H1 (cell line): ENCODE measurements at regions not wholly inside any gene's neighbourhood (a gene's known extent, or its start where the extent isn't known, plus 50 kb on each side); places are given as distances from the start of the nearest gene placed in this dataset.

Experiments
- CTCF ChIA-PET: fragments of 300-600 bp; sonication (Branson Sonifier 250); formaldehyde crosslinking; loops from one replicate; lab custom pipeline; 2021; ENCODE audit not compliant: partially characterized antibody; lab: Charles Lee
- POLR2A ChIA-PET: fragments of 300-600 bp; sonication (Branson Sonifier 250); formaldehyde crosslinking; loops from one replicate; lab custom pipeline; 2021; ENCODE audit warnings: inconsistent platforms; ENCODE audit not compliant: partially characterized antibody; lab: Charles Lee
- DNase-seq, 2 experiments: peaks; one replicate each; pipeline versions ENCODE4 v3.0.0 to v3.0.0-alpha.2; 2010 to 2022; ENCODE audit warnings: low spot score in 2 of 2, low read depth in 1 of 2, mixed read lengths in 1 of 2
- FAIRE-seq: peaks from 2 replicates; lab custom pipeline; 2011; peaks lifted over from hg19 to GRCh38; lab: Jason Lieb, UNC
- H2AFZ ChIP-seq: 2 replicates; pipeline ENCODE4 v1.8.1; 2012; ENCODE audit warnings: low read length, inconsistent platforms
- H2AK5ac ChIP-seq: 2 replicates; pipeline ENCODE4 v1.6.1; 2013; ENCODE audit warnings: low read depth, low read length
- H2BK120ac ChIP-seq: replicated peaks from 2 replicates; pipeline ENCODE3; 2013; ENCODE audit warnings: low read depth, low read length, inconsistent platforms
- H2BK12ac ChIP-seq: 2 replicates; pipeline ENCODE4 v1.6.1; 2013; ENCODE audit warnings: low read depth, low read length
- H2BK15ac ChIP-seq: 2 replicates; pipeline ENCODE4 v1.6.1; 2013; ENCODE audit warnings: low read length
- H2BK20ac ChIP-seq: 2 replicates; pipeline ENCODE4 v1.6.1; 2013; ENCODE audit warnings: low read length
- H2BK5ac ChIP-seq: 2 replicates; pipeline ENCODE4 v1.6.1; 2013; ENCODE audit warnings: low read depth, low read length
- H3K14ac ChIP-seq: 2 replicates; pipeline ENCODE4 v1.6.1; 2013; ENCODE audit warnings: inconsistent platforms; ENCODE audit not compliant: insufficient read length
- H3K18ac ChIP-seq: 2 replicates; pipeline ENCODE4 v1.6.1; 2013; ENCODE audit warnings: low read length; ENCODE audit errors: extremely low read depth
- H3K23ac ChIP-seq: 2 replicates; pipeline ENCODE4 v1.6.1; 2013; ENCODE audit warnings: inconsistent platforms; ENCODE audit not compliant: insufficient read length
- H3K23me2 ChIP-seq: 2 replicates; pipeline ENCODE4 v1.6.1; 2013; ENCODE audit warnings: low read depth, low read length
- H3K27ac ChIP-seq: 2 replicates; pipeline ENCODE4 v1.6.1; 2011; ENCODE audit warnings: low read depth, low read length, inconsistent platforms
- H3K27me3 ChIP-seq, 4 experiments: replicated peaks in 1 of 4; 1 replicate in 1 of 4; 2 replicates in 3 of 4; pipeline versions ENCODE4 v1.6.1 to v1.8.1; 2011 to 2013; ENCODE audit warnings: low read length in 3 of 4, mild to moderate bottlenecking in 3 of 4, inconsistent platforms in 2 of 4, mixed read lengths in 2 of 4, moderate library complexity in 1 of 4; ENCODE audit not compliant: control insufficient read depth in 3 of 4, insufficient read depth in 3 of 4; ENCODE audit errors: extremely low read depth in 1 of 4
- H3K36me3 ChIP-seq, 4 experiments: 2 replicates each; pipeline versions ENCODE4 v1.6.1 to v1.8.1; 2011 to 2013; ENCODE audit warnings: mild to moderate bottlenecking in 4 of 4, low read length in 3 of 4, moderate library complexity in 2 of 4, control low read depth in 1 of 4, inconsistent platforms in 1 of 4; ENCODE audit not compliant: insufficient read depth in 4 of 4, control insufficient read depth in 2 of 4
- H3K4ac ChIP-seq: replicated peaks from 2 replicates; pipeline ENCODE3; 2013; ENCODE audit warnings: low read length, low read depth, mixed read lengths, inconsistent platforms; ENCODE audit not compliant: insufficient read length
- H3K4me1 ChIP-seq, 4 experiments: replicated peaks in 1 of 4; 1 replicate in 1 of 4; 2 replicates in 3 of 4; pipeline versions ENCODE4 v1.6.1 to v1.8.1; 2011 to 2013; ENCODE audit warnings: low read length in 3 of 4, inconsistent platforms in 2 of 4, mixed read lengths in 1 of 4; ENCODE audit not compliant: insufficient read depth in 4 of 4, control insufficient read depth in 3 of 4
- H3K4me2 ChIP-seq, 2 experiments: 2 replicates each; pipeline versions ENCODE4 v1.6.1 to v1.8.1; 2011 to 2013; ENCODE audit warnings: low read depth in 2 of 2, low read length in 2 of 2, control low read depth in 1 of 2, inconsistent platforms in 1 of 2, mild to moderate bottlenecking in 1 of 2; ENCODE audit not compliant: insufficient read depth in 1 of 2
- H3K4me3 ChIP-seq, 4 experiments: fragments of 200-600, 300-600 bp in 1 of 4; sonication (generic), shearing (Covaris generic), sonication (Bioruptor Twin) in 1 of 4; 2 replicates each; pipeline versions ENCODE4 v1.5.1 to v1.8.1; 2011 to 2016; ENCODE audit warnings: low read length in 4 of 4, low read depth in 3 of 4, control low read depth in 2 of 4, inconsistent platforms in 2 of 4, mild to moderate bottlenecking in 2 of 4, mixed read lengths in 1 of 4, moderate library complexity in 1 of 4; ENCODE audit not compliant: insufficient read depth in 2 of 4; ENCODE audit errors: extremely low read depth in 1 of 4
- H3K56ac ChIP-seq: replicated peaks from 2 replicates; pipeline ENCODE3; 2013; ENCODE audit warnings: low read depth, mild to moderate bottlenecking, mixed read lengths, low read length, inconsistent platforms; ENCODE audit not compliant: insufficient read length
- H3K79me1 ChIP-seq: 2 replicates; pipeline ENCODE4 v1.6.1; 2013; ENCODE audit warnings: low read depth, low read length, control low read depth
- H3K79me2 ChIP-seq, 2 experiments: 2 replicates each; pipeline versions ENCODE4 v1.6.1 to v1.8.1; 2012 to 2013; ENCODE audit warnings: low read length in 2 of 2, mild to moderate bottlenecking in 2 of 2, inconsistent platforms in 1 of 2; ENCODE audit not compliant: insufficient read depth in 2 of 2, control insufficient read depth in 1 of 2
- H3K9ac ChIP-seq, 4 experiments: replicated peaks in 1 of 4; 1 replicate in 1 of 4; 2 replicates in 3 of 4; pipeline versions ENCODE4 v1.6.1 to v1.8.1; 2011 to 2013; ENCODE audit warnings: low read depth in 3 of 4, low read length in 3 of 4, control low read depth in 2 of 4, mild to moderate bottlenecking in 2 of 4, moderate library complexity in 2 of 4, inconsistent platforms in 1 of 4; ENCODE audit errors: extremely low read depth in 1 of 4
- H3K9me3 ChIP-seq, 2 experiments: 2 replicates each; pipeline versions ENCODE4 v1.6.1 to v1.8.1; 2012 to 2013; ENCODE audit warnings: mild to moderate bottlenecking in 2 of 2, moderate library complexity in 2 of 2, control low read depth in 1 of 2, inconsistent platforms in 1 of 2, low read depth in 1 of 2, low read length in 1 of 2, mixed read lengths in 1 of 2; ENCODE audit not compliant: insufficient read depth in 2 of 2
- H4K20me1 ChIP-seq, 2 experiments: replicated peaks in 1 of 2; 2 replicates each; pipeline versions ENCODE3 to v1.8.1; 2011 to 2013; ENCODE audit warnings: inconsistent platforms in 2 of 2, low read length in 2 of 2, mild to moderate bottlenecking in 1 of 2; ENCODE audit not compliant: insufficient read depth in 2 of 2, control insufficient read depth in 1 of 2
- H4K5ac ChIP-seq: 2 replicates; pipeline ENCODE4 v1.6.1; 2013; ENCODE audit warnings: low read length, low read depth, mixed read lengths, inconsistent platforms; ENCODE audit not compliant: insufficient read length
- H4K8ac ChIP-seq: 2 replicates; pipeline ENCODE4 v1.8.0; 2013; ENCODE audit warnings: mild to moderate bottlenecking, moderate library complexity, low read length, inconsistent platforms; ENCODE audit not compliant: insufficient read depth; ENCODE audit errors: extremely low read depth
- H4K91ac ChIP-seq: replicated peaks from 2 replicates; pipeline ENCODE3; 2013; ENCODE audit warnings: low read length, mixed read lengths, inconsistent platforms; ENCODE audit not compliant: insufficient read length
- BCL11A ChIP-seq, 2 experiments: IDR thresholded peaks; one replicate each; pipeline ENCODE4 v1.6.1; 2011; ENCODE audit warnings: low read depth in 2 of 2, low read length in 2 of 2, mild to moderate bottlenecking in 2 of 2
- EGR1 ChIP-seq: IDR thresholded peaks from 2 replicates; pipeline ENCODE4 v1.6.1; 2011; ENCODE audit warnings: low read depth, low read length, borderline replicate concordance
- EZH2 ChIP-seq: fragments of 200-600 bp; sonication (generic); IDR thresholded peaks from 2 replicates; pipeline ENCODE4 v1.7.1; 2012; ENCODE audit warnings: low read depth, mild to moderate bottlenecking, moderate library complexity, low read length, inconsistent platforms; ENCODE audit not compliant: severe bottlenecking
- GTF2F1 ChIP-seq: IDR thresholded peaks from 2 replicates; pipeline ENCODE4 v1.6.1; 2012; ENCODE audit warnings: low read depth, low read length, improper control_type of control experiment, borderline replicate concordance
- RAD21 ChIP-seq, 2 experiments: IDR thresholded peaks in 1 of 2; conservative IDR thresholded peaks in 1 of 2; 2 replicates each; pipeline ENCODE4 v1.6.1; 2011; ENCODE audit warnings: low read depth in 2 of 2, low read length in 2 of 2, improper control_type of control experiment in 1 of 2, inconsistent platforms in 1 of 2, mild to moderate bottlenecking in 1 of 2, moderate library complexity in 1 of 2
- RFX5 ChIP-seq: IDR thresholded peaks from 2 replicates; pipeline ENCODE4 v1.6.1; 2011; ENCODE audit warnings: low read depth, low read length, improper control_type of control experiment, borderline replicate concordance
- SIX5 ChIP-seq: IDR thresholded peaks from 2 replicates; pipeline ENCODE4 v1.6.1; 2011; ENCODE audit warnings: mild to moderate bottlenecking, low read depth, low read length
- WGBS, 2 experiments: shearing (Covaris generic) in 1 of 2; methylation state at CpG; one replicate each; pipeline versions ENCODE4 v1.1.6 to v1.1.7; 2013 to 2015; ENCODE audit warnings: low lambda C conversion rate in 2 of 2, mixed read lengths in 2 of 2, inconsistent platforms in 1 of 2, low coverage in 1 of 2, missing lambda C conversion rate in 1 of 2; ENCODE audit not compliant: insufficient replicate concordance in 2 of 2, insufficient coverage in 1 of 2, insufficient read length in 1 of 2; ENCODE audit errors: extremely low coverage in 1 of 2, missing lambda C conversion rate in 1 of 2; 5-methylcytosine and 5-hydroxymethylcytosine counted together
- TF ChIP-seq, protein P1 (sequence below), 3 experiments: IDR thresholded peaks; 1 replicate in 2 of 3; 2 replicates in 1 of 3; pipeline versions ENCODE4 v1.5.1 to v1.6.1; 2011; ENCODE audit warnings: low read length in 3 of 3, mild to moderate bottlenecking in 3 of 3, inconsistent platforms in 2 of 3, low read depth in 1 of 3, moderate library complexity in 1 of 3; ENCODE audit not compliant: insufficient read depth in 1 of 3; ENCODE audit errors: control extremely low read depth in 1 of 3

DNA sequence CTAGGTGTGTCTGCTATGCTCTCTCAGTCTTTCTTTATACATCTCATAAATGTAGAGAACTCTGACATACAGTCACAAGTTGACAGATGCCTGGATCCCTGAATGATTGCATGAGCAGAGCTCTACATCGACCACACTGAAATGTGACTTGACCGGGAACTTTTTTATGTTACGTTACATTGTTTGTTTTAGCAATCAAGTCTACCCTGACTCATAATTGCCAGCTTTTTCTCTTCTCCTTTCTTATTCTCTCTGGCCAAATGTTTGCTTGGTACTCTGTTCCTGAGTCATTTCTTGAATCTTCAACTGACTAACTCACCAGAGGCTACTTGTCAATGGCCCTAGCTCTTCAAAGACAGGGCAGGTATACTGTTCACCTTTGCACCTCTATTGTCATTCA is 213.6 kb upstream of the DTNBP1 start:
- Histone ChIP-seq H3K27ac (no peak overlapping the region), H3K4me2 (no peak overlapping the region), H2BK120ac (no peak overlapping the region), H3K79me2 (no peaks in the 10 kb centered on the region), H3K18ac (no peak overlapping the region), H3K79me1 (no peaks in the 10 kb centered on the region), H3K4ac (no peak overlapping the region), H4K91ac (no peak overlapping the region), H3K14ac (no peak overlapping the region), H3K56ac (no peak overlapping the region), H3K27me3 (no peaks in the 10 kb centered on the region), H3K9me3 (no peaks in the 10 kb centered on the region)
- DNase-seq (no peak), FAIRE-seq (no peak)
- CTCF ChIA-PET, result no interaction called here
- POLR2A ChIA-PET, result no interaction called here
- no peak for TF ChIP-seq EGR1
- no peak for TF ChIP-seq RFX5
- TF ChIP-seq, protein P1, sequence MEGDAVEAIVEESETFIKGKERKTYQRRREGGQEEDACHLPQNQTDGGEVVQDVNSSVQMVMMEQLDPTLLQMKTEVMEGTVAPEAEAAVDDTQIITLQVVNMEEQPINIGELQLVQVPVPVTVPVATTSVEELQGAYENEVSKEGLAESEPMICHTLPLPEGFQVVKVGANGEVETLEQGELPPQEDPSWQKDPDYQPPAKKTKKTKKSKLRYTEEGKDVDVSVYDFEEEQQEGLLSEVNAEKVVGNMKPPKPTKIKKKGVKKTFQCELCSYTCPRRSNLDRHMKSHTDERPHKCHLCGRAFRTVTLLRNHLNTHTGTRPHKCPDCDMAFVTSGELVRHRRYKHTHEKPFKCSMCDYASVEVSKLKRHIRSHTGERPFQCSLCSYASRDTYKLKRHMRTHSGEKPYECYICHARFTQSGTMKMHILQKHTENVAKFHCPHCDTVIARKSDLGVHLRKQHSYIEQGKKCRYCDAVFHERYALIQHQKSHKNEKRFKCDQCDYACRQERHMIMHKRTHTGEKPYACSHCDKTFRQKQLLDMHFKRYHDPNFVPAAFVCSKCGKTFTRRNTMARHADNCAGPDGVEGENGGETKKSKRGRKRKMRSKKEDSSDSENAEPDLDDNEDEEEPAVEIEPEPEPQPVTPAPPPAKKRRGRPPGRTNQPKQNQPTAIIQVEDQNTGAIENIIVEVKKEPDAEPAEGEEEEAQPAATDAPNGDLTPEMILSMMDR (IDR thresholded peaks at IDR 0.05; ENCODE audit: control extremely low read depth in 1 of 3, insufficient read depth in 1 of 3, low read depth in 1 of 3, low read length in 3 of 3), result no peak
- TF ChIP-seq EZH2, result no peak
- TF ChIP-seq SIX5, result no peak
- TF ChIP-seq BCL11A (IDR thresholded peaks at IDR 0.05; ENCODE audit: low read depth in 2 of 2, low read length in 2 of 2), result no peak
- TF ChIP-seq GTF2F1, result no peak
- no peak for TF ChIP-seq RAD21 (IDR thresholded peaks at IDR 0.05 in 1 of 2, conservative IDR thresholded peaks at IDR 0.05 in 1 of 2; ENCODE audit: low read depth in 2 of 2, low read length in 2 of 2)
- TF ChIP-seq, all 59 proteins: peak for 0
- Histone ChIP-seq H4K5ac (no peak overlapping the region), H3K9ac (no peak overlapping the region), H3K4me1 (peaks cover 3 to 7% (median 5%) of the 10 kb centered on the region in 4 experiments; a peak in 4 of 7 replicates), H2BK20ac (no peak overlapping the region), H4K20me1 (no peaks in the 10 kb centered on the region), H2BK15ac (no peak overlapping the region), H3K36me3 (no peaks in the 10 kb centered on the region), H3K4me3 (no peak overlapping the region), H2AFZ (no peak overlapping the region), H4K8ac (no peak overlapping the region), H2BK5ac (no peak overlapping the region), H3K23me2 (no peaks in the 10 kb centered on the region), H2BK12ac (no peak overlapping the region), H2AK5ac (no peak overlapping the region), H3K23ac (no peak overlapping the region)
- 94% methylated on average over 3 of the region's 3 CpGs; no CpG with 5 or more reads in 1 of the 2 experiments for WGBS, 2 experiments
